ENCODE measurements at regions not wholly inside any gene's neighbourhood (a gene's known extent, or its start where the extent isn't known, plus 50 kb on each side); places are given as distances from the start of the nearest gene placed in this dataset.

- no peak overlapping the region for H3K27ac ChIP-seq
- TF ChIP-seq CTCF (IDR thresholded peaks at IDR 0.05) (no peak), ZFX (IDR thresholded peaks at IDR 0.05; ENCODE audit: borderline replicate concordance) (no peak)
Measured at GRCh38 chr5:73319036-73319435, 129.5 kb downstream of the FOXD1 start.

- H3K27ac ChIP-seq, result no peak overlapping the region
- TF ChIP-seq ZFX (IDR thresholded peaks at IDR 0.05; ENCODE audit: borderline replicate concordance), result no peak
- no peak for TF ChIP-seq CTCF (IDR thresholded peaks at IDR 0.05)
Measured at GRCh38 chr5:73318308-73318719, 130.3 kb downstream of the FOXD1 start.

- TF ChIP-seq ZFX (IDR thresholded peaks at IDR 0.05; ENCODE audit: borderline replicate concordance) (no peak), CTCF (IDR thresholded peaks at IDR 0.05) (no peak)
- H3K27ac ChIP-seq, result no peak overlapping the region
Measured at GRCh38 chr5:73317523-73317922, 131.1 kb downstream of the FOXD1 start.

GRCh38 chr5:73314395-73315257 lies 134.0 kb downstream of the FOXD1 start:
- TF ChIP-seq CTCF (IDR thresholded peaks at IDR 0.05), result no peak
- TF ChIP-seq ZFX (IDR thresholded peaks at IDR 0.05; ENCODE audit: borderline replicate concordance), result no peak

GRCh38 chr5:73312872-73313510 lies 135.6 kb downstream of the FOXD1 start:
- H3K27ac ChIP-seq, result peak overlapping the region; percentile 34; the same call in 1 of the 2 replicates

More at GRCh38 chr5:73314395-73315257, 134.0 kb downstream of the FOXD1 start:
- peak overlapping the region; percentile 34 for H3K27ac ChIP-seq

GRCh38 chr5:73312146-73312871 lies 136.3 kb downstream of the FOXD1 start:
- TF ChIP-seq ZFX (IDR thresholded peaks at IDR 0.05; ENCODE audit: borderline replicate concordance) (no peak), CTCF (IDR thresholded peaks at IDR 0.05) (no peak)
- H3K27ac ChIP-seq, result no peak overlapping the region

More at GRCh38 chr5:73312872-73313510, 135.6 kb downstream of the FOXD1 start:
- TF ChIP-seq CTCF (IDR thresholded peaks at IDR 0.05), result no peak
- TF ChIP-seq ZFX (IDR thresholded peaks at IDR 0.05; ENCODE audit: borderline replicate concordance), result no peak

Measured in 22Rv1 (cell line).